Activated CD4-positive, alpha-beta T cell treated with anti-CD3 and anti-CD28 coated beads, Interleukin-2, amount 50 U/mL, for 24 hours (primary cell): ENCODE measurements at regions not wholly inside any gene's neighbourhood (a gene's known extent, or its start where the extent isn't known, plus 50 kb on each side); places are given as distances from the start of the nearest gene placed in this dataset.
"Not testable (repeated sequence)": the region's sequence is repeated elsewhere in the genome, so short reads cannot be mapped to it uniquely, and the experiment has no call there.

Experiments
- DNase-seq, 2 donors: peaks; one replicate each; pipeline ENCODE4 v3.0.0-alpha.2; 2020; ENCODE audit warnings: low read depth in 1 of 2, low spot score in 1 of 2

DNA sequence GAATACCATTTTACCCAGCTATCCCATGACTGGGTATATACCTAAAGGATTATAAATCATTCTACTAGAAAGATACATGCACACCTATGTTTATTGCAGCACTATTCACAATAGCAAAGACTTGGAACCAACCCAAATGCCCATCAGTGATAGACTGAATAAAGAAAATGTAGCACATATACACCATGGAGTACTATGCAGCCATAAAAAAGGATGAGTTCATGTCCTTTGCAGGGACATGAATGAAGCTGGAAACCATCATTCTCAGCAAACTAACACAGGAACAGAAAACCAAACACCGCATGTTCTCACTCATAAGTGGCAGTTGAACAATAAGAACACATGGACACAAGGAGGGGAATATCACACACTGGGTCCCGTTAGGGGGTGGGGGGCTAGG is 191.9 kb upstream of the POU5F2 start:
- not testable (repeated sequence) for DNase-seq

DNA sequence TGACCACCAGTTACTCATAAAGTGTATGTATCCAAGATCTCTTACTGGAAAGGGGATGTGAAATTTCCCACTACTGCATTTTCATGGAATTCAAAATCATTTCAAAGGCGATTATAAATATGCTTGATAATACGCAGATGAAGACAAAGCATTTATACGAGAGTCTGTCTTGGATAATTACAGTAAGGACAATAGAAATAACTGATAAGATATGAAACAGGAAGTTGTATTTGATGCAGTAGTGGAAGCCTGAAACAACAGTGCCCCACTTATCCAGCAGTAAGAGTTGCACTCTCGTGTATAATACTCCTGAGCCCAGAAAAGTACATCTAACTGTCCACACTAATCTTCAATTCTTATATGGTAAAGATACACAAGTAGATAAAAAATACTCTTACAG is 188.7 kb upstream of the POU5F2 start:
- DNase-seq, result no peak

DNA sequence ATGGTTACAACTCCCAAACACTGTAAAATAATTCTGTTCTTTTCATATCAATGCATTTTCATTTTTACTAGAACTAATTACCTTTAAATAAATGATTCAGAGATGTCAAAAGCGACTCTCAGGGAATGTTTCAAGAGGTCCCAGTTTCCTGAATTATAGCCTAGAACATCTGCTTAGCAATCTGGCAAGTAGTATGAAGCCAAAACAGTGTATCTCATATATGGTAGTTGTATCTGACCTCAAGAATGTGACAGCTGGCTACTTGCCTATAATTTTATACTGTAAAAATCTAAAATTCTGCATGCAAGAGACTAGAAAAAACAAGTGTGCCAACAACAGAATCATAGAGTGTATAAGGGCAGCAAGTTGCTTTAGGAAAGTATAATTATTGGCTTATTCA is 187.7 kb upstream of the POU5F2 start:
- DNase-seq, result no peak

DNA sequence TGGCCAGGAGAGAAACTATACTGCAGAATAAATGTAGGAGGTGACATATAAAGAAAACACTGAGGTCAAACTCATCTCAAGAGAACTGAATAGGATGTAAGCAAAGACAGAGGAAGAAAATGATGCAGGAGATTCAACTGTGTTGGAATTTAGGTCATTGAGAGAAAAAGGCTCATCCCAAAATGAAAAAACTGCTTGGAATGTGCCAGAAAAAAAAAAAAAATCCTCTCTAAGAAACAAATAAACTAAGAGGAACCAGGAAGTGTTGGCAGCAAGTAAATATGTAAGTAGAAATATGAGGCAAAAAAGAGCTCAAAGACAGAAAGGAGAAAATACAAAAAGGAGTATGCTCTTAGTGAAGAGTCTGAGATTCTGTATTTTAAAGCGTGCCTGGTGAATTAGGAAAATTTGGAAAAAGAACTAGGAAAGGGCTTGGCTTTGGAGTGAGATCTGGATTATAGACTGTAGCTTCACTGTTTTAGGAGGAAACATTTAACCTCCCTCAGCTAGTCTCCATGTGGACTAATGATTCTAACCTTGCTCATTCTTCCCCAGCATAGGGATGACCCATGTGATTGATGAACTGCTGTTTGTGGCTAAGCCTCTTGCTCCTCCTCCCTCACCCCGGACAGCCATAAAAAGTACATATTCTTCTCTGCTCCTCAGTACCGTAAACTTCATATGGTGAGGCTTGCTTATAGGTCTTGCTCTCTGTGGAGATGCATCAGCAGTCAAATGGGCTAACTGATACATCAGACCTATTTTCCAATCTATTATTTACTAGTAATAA is 185.6 kb upstream of the POU5F2 start:
- no peak for DNase-seq

DNA sequence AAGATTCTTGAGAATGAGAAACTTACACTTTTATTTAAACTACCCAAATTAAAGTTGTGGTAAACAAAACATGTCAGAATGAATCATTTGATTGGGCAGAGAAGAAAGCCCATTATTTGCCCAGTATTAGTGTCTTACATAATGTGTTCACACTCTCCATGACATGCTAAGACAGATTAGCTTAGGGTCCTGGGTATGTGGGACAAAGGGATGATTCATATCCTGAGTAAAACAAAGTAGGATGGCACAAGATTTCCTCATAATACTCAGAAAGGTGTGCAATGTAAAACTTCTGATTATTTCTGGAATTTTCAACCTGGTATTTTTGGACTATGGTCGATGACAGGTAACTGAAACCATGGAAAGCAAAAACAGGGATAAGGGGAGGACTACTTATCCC is 183.9 kb upstream of the POU5F2 start:
- DNase-seq, result no peak

DNA sequence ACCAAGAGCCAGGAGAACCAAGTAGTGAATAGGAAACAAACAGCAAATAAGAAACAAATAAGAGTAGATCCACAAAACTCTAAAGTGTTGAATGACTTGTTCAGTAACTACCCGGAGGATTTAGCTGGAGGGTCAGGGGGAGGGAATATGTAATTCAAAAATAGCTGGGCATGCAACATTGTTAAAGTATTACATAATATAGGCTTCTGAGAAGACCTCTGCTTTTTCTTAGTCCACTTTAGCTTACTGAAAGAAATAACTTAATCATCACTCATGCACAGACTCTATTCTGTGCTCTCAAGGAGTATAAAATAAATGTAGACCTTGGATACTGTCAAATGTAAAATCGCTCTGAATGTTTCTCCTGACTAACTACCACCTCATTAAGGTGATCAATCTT is 183.2 kb upstream of the POU5F2 start:
- DNase-seq, result no peak

DNA sequence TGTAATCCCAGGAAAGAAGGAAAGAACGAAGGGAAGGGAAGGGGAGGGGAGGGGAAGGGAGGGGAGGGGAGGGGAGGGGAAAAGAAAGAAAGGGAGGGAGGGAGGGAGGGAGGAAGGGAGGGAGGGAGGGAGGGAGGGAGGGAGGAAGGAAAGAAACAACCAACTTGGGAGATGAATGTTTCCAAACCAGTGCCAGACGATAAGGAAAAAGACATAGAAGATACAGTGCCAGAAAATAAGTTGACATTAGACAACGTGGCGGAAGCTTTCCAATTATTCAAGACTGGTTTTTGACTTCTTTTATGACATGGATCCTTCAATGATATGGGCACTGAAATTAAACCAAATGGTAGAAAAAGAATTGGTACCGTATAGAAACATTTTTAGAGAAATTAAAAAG is 181.2 kb upstream of the POU5F2 start:
- no peak for DNase-seq

DNA sequence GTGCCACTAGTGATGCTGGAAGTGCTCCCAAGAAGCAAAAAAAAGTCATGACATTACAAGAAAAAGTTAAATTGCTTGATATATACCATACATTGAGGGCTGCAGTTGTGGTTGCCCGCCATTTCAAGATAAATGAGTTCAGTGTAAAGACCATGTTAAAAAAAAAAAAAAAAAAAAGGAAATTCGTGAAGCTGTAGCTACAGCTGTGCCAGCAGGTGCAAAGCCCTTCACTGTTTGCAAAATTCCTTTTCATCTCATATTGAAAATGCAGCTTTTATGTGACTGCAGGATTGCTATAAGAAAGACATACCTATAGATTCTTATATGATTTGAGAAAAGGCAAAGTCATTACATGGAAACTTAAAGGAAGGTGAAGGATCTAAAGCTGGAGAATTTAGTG is 179.6 kb upstream of the POU5F2 start:
- DNase-seq, result no peak

DNA sequence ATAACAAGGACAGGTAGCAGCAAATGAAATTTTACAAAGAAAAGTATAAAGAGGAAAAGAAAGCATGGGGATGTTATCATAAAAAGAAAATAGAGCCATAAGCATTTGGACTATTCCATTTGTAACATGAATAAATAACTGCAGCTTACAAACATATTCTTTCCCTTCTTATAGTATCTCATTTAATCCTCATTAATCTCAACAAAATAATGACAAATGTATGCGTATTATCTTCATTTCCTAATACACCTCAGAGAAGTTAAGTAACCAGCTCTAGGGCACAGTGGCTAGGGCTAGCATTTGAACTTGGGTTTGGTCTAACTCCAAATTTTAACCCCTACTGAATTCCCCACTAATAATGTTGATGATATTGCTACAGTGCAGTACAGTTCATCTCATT is 175.5 kb upstream of the POU5F2 start:
- DNase-seq, result no peak

DNA sequence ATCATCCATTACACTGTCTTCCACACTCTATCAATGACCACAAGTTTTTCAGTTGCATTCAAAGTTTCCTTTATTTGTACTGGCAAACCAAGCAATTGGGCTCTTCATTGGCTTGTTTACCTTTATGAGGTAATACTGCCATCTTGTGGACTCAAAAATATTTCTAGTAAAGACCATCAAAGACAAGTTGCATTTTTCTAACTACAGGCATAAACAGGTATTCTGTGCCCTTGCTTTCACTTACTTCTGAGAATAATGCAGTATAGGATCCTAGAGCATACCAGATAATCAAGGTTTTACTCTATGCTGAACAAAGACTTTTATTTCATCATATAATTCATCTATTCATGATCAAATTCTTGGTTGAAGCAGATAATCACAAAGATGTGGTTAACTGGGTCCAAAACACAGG is 173.7 kb upstream of the POU5F2 start:
- DNase-seq, result peak in 1 of 2 donors; percentile 1

DNA sequence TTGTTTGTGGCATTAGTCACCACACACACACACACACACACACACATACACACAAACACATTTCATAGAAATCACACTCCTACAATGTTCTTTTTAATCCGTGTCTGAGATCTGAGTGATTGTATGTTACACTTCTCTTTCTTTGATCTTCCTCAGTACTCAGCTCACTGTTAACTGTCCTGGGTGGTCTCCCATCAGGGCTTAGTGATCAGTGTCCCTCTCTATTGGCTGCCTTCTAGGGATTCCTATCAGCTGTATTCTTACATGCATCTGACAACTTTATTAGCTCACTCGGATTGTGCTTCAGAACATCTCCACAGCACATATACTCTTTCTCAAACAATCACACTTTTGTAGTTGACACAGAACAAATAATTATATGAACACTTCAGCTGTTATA is 170.2 kb upstream of the POU5F2 start:
- no peak for DNase-seq

DNA sequence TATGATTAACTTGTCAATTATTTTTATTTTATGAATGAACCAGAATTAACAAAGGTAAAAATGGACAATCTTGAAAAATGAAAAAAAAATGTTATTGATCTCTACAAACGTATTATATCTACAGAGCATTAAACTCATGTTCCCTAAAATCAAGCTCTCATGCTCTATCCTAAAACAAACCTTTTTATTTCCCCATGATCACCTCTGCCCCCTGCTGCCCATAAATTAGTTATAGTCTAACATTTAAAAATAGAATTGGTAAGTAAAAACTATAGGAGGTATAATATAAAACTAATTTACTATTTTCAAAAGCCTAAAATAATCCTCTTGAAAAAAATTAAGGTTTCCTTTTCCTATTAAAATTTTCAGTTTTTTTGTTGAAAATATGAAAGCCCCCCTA is 168.0 kb upstream of the POU5F2 start:
- no peak for DNase-seq

DNA sequence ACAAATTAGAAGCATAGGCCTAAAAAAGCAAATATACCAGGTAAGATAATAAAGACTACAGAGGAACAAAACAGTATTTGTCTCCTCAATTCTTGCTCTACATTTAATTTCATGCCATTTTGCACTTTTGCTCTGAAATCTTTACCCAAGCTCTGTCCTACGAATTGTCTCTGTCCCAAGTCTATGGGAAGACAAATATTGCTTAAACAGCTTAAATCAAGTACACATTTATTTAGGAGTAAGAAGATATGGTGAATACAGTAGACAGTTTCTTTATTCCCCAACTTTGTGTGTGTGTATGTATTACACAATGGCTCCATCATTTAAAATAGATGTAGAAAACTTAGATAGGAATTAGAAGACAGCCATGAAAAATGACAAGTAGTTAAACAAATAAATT is 163.5 kb upstream of the POU5F2 start:
- DNase-seq, result no peak

DNA sequence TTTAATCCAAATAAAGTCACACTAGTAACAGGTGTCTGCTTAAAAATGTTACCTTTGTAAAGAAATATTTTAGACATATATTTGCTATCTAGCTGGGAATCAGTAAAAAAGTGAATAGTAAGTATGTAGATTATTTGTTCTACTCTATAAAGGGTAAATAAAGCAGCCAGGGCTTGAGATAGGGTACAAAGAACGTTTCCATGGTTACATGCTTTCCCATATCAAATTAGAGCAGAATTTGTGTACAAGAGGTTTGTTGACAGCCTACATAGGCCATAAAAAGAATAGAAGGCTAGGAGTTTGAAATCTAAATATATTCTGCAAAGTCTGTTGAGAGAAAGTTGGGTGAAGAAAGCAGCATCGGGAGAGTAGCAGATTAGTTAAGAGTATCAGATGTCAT is 160.9 kb upstream of the POU5F2 start:
- no peak for DNase-seq

DNA sequence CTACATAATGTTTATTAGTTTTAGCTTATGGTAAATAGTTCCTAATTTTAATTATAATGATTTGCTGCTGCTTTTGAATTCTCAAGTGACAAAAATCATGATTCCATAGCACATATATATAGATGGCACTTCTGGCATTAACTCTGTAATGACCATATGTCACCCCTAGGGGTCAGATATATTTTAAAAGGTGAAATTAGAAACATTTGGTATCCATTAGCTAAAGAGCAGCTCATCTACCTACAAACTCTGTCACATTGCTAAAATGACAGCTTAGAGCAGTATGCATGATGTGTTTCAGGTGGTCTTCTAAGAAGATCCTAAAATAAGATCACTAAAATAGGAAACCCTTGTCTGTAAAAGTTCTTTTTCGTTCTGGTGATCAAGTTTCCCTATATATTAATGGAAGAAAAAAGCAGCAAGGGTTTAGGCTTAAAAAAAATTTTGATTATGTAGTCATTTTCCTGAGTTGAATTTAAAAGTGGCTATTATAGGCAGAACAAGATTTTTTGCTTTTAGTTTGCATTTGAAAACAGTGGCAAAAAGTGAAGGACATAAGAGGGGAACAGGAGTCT is 157.7 kb upstream of the POU5F2 start:
- no peak for DNase-seq

DNA sequence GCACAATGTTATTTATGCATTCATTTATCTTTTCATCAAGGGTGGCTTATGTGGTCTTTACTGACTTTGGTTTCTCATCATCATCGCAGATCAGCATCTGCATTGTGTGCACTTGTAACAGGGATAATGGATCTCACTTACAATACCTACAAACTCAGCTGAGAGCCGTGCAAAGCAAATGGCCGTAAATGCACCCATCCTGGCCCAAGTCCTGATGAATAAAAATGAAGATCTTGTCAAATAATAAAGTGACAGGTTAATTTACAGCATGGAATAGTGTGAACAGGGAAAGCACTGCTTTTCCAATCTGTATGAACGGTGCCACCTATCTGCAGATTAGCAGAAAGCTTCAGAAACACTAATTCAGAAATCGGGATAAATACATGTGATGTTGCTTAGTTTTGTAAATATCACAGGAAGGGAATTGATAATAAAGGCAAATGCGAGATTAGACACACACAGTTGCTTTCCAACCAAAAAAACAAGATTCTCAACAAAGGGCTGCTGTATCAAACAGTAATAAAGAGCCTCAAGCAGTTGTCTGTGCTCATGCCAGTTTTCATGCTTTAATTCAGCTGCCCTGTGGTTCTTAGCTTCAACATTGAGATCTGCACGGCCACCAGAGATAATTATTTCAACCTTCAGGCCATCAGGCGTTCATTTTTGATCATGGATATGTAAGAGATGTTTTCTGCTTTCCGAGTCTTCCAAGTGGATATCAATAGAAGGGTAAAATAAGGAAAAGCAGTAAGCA is 153.4 kb upstream of the POU5F2 start:
- DNase-seq, result no peak

DNA sequence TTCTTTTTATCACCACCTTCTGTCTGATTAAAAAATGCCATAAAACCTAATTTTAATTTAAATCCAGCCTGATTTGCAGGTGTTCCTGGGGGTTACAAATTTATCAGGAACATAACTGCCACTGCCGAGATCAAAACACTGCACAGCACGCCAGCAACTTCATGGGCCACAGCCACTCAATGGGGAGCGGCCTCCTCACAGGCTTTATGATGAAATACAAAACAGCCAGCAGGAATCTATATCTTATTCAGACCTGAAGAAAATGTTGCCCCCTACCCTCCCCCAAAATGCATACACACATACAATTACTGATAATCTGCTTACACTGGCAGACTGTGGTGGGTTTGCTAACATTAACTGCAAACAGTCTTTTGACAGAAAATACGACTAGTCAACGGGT is 151.7 kb upstream of the POU5F2 start:
- DNase-seq, result no peak

DNA sequence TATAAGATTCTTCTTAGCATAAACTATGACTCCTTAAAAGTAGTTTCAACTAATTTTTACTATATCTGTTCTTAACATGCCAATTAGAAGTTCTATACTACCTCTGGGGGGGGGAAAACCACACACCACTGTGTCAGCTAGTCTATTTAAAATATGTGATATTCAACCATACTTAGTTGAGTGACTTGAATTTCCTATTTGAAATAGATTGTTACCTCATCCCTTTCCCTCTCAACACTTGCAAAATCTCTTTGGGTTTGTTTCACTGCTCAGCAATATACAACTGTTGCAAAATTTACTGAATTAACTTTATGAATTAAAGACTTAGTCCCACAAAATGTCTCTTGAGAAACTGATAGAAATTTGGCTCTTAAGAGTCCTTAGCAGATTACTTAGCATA is 151.1 kb upstream of the POU5F2 start:
- DNase-seq, result no peak

DNA sequence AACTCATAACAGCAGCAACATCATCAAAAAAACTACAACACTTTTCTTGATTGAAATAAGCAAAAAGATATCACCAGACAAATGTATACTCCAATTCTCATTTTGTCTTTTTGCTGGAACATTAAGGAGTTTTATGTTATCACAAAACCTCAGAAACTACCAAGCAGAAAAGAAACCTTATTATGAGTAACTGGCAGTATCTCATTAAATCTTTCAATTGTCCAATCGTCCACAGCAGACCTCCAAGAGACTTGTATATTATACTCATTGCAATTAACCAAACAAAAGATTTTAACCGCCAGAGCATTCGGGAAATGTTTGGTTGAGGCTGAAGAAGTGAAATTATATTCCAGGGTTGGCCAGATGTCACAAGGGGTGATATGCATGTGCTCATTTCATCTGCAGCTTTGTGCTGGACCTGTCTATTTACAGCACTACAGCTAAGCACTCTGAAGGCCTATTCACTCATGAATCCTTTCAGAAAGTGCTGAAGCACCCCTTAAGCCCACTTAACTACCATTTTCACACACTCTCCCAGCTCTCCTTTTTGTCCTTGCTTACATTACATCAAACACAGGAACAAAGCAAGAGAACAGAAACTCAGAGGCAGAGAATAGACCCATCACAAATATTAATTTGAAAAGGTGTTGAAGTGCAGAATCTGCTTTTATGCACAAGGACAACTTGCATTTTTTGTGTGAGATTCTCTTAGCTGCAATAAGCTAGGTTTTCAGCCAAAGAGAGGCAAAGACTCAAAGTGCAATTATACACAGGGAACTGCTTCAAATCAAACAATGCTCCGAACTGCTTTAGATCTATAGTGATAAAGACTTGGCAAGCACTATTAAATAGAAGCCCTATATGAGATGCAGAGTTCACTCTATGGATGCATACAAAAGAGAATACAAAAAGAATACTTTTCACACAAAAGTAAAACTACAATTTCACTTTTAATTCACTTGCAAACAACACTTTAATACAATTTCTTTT is 150.4 kb upstream of the POU5F2 start:
- no peak for DNase-seq

DNA sequence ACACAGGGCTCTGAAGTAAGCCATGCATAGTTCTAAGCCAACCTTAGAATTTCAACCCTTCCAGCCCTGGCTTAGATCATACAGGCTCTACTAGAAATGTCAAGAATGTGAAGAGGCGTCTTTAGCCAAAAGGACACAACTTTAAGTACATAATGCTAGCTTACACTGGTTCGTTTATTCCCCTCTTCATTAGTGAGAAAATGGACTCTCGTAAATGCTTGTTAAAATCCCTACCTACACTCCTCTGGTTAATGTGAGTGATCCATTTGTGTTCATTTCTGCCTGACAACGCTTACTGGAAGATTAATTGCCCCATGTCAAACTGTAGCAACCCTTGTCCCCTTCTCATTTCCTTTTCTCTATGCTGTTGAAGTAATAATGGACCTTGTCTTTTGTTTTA is 149.3 kb upstream of the POU5F2 start:
- no peak for DNase-seq

DNA sequence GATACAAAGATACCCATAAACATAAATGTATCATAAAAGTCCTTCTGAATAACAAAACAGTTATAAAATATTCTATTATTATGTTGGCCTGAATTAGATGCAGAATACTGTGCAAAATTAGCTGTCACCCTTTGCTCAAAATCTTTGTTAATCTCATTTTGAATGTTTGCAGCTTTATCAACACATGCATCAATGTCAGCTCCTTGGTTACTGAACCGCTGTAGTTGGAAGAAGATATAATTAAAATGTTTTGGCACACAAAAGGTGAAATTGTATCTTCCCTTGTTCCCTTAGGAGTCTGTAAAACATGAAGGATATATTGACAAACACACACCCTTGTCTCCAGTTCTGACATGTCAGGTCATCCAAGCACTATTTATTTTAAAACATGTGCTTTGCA is 146.3 kb upstream of the POU5F2 start:
- no peak for DNase-seq
